Omental fat pad (tissue), 3 donors: ENCODE measurements at regions not wholly inside any gene's neighbourhood (a gene's known extent, or its start where the extent isn't known, plus 50 kb on each side); places are given as distances from the start of the nearest gene placed in this dataset.

ENCODE experiments used
- ATAC-seq: fragments of 150-250 bp; one replicate; pipeline ENCODE4 v1.9.1; 2016; ENCODE audit warnings: mild to moderate bottlenecking, moderate library complexity; ENCODE audit not compliant: low FRiP score
- DNase-seq: peaks from one replicate; pipeline ENCODE4 v3.0.0-alpha.2; 2019; ENCODE audit warnings: low spot score
- TF ChIP-seq, protein P1 (sequence below), 3 donors: fragments of 450-650 bp; IDR thresholded peaks; one replicate each; pipeline ENCODE4 v1.5.1; 2016 to 2017; ENCODE audit warnings: antibody characterized with exemption in 3 of 3, mild to moderate bottlenecking in 3 of 3, moderate library complexity in 2 of 3

DNA sequence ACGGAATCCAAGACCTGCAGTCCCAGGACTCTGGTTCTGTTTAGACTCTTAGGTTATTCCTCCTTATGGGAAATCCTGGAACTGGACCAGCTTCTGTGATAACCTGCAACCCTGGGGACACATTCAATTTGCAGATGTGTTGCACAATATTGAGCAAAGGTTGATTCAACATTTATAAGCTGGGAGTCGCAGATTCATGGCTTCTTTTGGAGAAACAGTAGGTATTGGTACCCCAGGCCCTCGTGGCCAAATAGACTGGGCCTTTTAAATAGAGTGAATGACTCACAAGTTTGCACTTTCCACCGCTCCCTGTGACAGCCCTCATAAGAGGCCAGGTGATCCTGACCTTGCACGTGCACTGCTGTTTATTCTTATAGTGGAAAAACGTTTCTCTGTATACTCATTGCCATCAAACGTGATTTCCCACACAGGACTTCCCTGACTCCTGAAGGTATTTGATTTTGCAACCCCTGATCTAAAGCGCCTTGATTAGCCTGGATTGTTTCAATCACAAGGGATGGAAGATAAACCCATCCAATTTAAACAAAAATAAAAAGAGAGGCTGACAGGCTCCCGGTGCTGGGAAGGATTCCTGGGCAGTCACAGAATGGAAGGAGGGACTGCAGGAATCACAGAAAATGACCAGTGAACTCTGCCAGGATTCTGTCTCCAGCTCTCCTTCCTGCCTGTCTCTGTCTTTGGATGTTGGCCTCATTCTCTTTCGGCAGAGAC, 98.0 kb downstream of the VCPKMT start:
- DNase-seq (no peak), ATAC-seq (no peak)
- TF ChIP-seq, protein P1, sequence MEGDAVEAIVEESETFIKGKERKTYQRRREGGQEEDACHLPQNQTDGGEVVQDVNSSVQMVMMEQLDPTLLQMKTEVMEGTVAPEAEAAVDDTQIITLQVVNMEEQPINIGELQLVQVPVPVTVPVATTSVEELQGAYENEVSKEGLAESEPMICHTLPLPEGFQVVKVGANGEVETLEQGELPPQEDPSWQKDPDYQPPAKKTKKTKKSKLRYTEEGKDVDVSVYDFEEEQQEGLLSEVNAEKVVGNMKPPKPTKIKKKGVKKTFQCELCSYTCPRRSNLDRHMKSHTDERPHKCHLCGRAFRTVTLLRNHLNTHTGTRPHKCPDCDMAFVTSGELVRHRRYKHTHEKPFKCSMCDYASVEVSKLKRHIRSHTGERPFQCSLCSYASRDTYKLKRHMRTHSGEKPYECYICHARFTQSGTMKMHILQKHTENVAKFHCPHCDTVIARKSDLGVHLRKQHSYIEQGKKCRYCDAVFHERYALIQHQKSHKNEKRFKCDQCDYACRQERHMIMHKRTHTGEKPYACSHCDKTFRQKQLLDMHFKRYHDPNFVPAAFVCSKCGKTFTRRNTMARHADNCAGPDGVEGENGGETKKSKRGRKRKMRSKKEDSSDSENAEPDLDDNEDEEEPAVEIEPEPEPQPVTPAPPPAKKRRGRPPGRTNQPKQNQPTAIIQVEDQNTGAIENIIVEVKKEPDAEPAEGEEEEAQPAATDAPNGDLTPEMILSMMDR (IDR thresholded peaks at IDR 0.05): no peak

DNA sequence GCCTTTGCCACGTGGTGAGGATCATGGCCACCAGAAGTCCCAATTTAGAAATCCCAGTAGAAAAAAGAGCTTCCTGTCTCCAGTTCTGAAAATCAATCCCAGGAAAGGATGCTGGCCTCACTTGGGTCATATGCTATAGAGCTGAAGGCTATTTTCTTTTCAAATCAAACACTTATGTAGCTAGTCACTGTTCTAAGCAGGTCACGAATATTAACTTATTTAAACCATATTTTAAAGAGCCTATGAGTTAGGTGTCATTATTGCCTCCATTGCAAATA, 97.5 kb downstream of the VCPKMT start:
- no peak for DNase-seq
- TF ChIP-seq, protein P1 (IDR thresholded peaks at IDR 0.05): no peak
- ATAC-seq: no peak

- no peak for ATAC-seq
- TF ChIP-seq, protein P1 (IDR thresholded peaks at IDR 0.05): no peak
- no peak for DNase-seq
Observed at GRCh38 chr14:50020184-50020583, 96.2 kb downstream of the VCPKMT start.

DNA sequence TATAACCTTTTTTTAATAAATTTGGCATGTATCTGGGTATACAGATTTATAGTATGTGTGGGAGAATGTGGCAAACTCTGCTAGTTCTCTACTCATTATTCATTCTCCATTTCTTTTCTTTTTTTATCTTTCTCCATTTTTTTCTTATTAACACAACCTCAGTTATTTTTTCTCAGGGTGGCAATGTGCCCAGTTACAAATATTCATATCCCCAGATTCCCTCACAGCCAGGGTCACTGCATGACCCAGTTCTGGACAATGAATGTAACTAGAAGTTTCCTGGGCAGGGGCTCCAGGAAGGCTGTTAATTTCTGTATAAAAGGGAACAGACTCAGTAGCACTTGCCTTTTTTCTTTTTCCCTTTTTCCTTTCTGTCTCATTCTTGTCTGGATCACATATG, 95.6 kb downstream of the VCPKMT start:
- DNase-seq (no peak), ATAC-seq (no peak)
- TF ChIP-seq, protein P1 (IDR thresholded peaks at IDR 0.05): no peak

DNA sequence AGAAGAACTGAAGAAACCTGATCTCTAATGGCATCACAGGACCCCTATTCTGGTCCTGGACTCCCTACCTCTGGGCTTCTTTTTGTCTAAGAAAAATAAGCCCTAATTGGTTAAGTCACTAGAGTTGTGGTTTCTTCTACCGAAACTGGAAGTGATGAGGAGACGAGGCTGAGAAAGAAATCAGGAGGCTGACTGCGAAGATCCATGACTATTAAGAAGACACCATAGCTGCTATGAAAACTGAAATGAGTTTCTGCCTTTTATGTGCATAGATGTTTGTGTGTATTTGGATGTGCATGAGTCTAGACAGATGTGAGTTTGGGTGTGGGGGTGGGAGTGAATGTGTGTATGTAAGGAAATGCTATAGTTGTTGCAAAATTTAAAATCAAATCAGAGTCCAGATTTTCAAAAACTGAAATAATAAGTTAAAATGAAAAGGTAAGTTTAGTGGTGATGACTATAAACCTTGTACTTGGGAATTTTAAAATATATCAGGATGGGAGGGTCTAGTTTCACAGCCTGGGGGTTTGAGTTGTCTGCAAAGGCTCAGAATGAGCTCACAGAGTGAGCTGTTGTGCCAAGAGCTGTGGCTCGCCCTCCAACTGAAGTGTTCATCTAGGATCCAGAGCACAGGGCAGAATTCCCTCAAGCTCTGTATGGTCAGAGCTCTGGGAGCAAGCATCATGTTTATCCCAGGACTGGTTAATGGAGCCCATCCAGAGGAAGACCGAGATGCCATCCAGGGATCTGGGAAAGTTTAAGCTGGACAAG, 94.9 kb downstream of the VCPKMT start:
- ATAC-seq (no peak), DNase-seq (no peak)
- TF ChIP-seq, protein P1 (IDR thresholded peaks at IDR 0.05): no peak

- DNase-seq (no peak), ATAC-seq (no peak)
- TF ChIP-seq, protein P1 (IDR thresholded peaks at IDR 0.05): no peak
Observed at GRCh38 chr14:50022661-50023060, 93.7 kb downstream of the VCPKMT start.
